Mammary epithelial cell (primary cell): ENCODE measurements at regions not wholly inside any gene's neighbourhood (a gene's known extent, or its start where the extent isn't known, plus 50 kb on each side); places are given as distances from the start of the nearest gene placed in this dataset.

Experiments
- EZH2 ChIP-seq: IDR thresholded peaks from 2 replicates; pipeline ENCODE4 v1.6.1; 2012; ENCODE audit warnings: low read length, inconsistent platforms, borderline replicate concordance
- TF ChIP-seq, protein P1 (sequence below), 2 donors: IDR thresholded peaks in 1 of 2; conservative IDR thresholded peaks in 1 of 2; 2 replicates each; pipeline ENCODE4 v1.5.1; 2011 to 2012; ENCODE audit warnings: inconsistent platforms in 2 of 2, low read length in 2 of 2, mild to moderate bottlenecking in 2 of 2, control low read depth in 1 of 2, low read depth in 1 of 2; ENCODE audit not compliant: insufficient read depth in 1 of 2; ENCODE audit errors: extremely low read depth in 1 of 2

DNA sequence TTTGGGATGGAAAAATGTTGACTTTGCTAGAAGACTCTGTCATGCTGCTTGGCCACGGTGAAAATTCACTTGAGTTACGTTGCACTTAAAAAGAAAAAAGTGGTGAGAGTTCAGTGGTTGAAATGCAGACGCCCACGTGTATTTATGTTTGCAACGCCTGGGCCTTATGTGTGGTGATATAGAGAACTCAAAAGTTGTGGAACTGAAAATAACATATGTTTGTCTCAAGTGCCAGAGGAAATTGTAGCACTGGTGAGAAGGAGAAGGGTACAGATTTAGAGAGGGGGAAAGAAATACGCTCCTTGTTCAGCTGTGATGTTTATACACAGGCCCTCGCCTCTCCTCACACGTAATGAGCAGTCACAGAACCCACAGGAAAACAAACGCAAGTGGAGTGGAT, 73.6 kb downstream of the EMX2 start:
- TF ChIP-seq, protein P1, sequence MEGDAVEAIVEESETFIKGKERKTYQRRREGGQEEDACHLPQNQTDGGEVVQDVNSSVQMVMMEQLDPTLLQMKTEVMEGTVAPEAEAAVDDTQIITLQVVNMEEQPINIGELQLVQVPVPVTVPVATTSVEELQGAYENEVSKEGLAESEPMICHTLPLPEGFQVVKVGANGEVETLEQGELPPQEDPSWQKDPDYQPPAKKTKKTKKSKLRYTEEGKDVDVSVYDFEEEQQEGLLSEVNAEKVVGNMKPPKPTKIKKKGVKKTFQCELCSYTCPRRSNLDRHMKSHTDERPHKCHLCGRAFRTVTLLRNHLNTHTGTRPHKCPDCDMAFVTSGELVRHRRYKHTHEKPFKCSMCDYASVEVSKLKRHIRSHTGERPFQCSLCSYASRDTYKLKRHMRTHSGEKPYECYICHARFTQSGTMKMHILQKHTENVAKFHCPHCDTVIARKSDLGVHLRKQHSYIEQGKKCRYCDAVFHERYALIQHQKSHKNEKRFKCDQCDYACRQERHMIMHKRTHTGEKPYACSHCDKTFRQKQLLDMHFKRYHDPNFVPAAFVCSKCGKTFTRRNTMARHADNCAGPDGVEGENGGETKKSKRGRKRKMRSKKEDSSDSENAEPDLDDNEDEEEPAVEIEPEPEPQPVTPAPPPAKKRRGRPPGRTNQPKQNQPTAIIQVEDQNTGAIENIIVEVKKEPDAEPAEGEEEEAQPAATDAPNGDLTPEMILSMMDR (conservative IDR thresholded peaks at IDR 0.05 in 1 of 2, IDR thresholded peaks at IDR 0.05 in 1 of 2; ENCODE audit: extremely low read depth in 1 of 2, insufficient read depth in 1 of 2, low read depth in 1 of 2, low read length in 2 of 2), result no peak
- no peak for TF ChIP-seq EZH2
